ENCODE measurements at regions not wholly inside any gene's neighbourhood (a gene's known extent, or its start where the extent isn't known, plus 50 kb on each side); places are given as distances from the start of the nearest gene placed in this dataset.

DNA sequence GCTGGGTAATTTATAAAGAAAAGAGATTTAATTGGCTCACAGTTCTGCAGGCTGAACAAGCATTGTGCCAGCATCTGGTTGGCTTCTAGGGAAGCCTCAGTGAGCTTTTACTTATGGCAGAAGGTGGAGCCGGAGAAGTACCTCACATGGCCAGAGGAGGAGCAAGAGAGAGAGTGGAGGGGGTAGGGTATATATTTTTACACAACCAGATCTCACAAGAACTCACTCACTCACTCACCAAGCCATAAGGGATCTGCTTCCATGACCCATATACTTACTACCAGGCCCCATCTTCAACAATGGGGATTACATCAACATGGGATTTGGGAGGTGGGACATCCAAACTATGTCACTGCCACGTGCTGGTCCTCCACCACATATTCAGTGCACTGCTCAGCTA lies 117.2 kb upstream of the PRNP start:
- TF ChIP-seq, protein P1, sequence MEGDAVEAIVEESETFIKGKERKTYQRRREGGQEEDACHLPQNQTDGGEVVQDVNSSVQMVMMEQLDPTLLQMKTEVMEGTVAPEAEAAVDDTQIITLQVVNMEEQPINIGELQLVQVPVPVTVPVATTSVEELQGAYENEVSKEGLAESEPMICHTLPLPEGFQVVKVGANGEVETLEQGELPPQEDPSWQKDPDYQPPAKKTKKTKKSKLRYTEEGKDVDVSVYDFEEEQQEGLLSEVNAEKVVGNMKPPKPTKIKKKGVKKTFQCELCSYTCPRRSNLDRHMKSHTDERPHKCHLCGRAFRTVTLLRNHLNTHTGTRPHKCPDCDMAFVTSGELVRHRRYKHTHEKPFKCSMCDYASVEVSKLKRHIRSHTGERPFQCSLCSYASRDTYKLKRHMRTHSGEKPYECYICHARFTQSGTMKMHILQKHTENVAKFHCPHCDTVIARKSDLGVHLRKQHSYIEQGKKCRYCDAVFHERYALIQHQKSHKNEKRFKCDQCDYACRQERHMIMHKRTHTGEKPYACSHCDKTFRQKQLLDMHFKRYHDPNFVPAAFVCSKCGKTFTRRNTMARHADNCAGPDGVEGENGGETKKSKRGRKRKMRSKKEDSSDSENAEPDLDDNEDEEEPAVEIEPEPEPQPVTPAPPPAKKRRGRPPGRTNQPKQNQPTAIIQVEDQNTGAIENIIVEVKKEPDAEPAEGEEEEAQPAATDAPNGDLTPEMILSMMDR (IDR thresholded peaks at IDR 0.05 in 4 of 5, conservative IDR thresholded peaks at IDR 0.05 in 1 of 5): no peak
- TF ChIP-seq POLR2A (IDR thresholded peaks at IDR 0.05): no peak

Data from gastrocnemius medialis (tissue), 4 donors.